OCI-LY1 (cell line): ENCODE measurements at regions not wholly inside any gene's neighbourhood (a gene's known extent, or its start where the extent isn't known, plus 50 kb on each side); places are given as distances from the start of the nearest gene placed in this dataset.

Source experiments
- H2AFZ ChIP-seq: fragments of 200-600 bp; sonication (generic), shearing (Covaris generic); 2 replicates; pipeline ENCODE4 v1.6.0; 2014; ENCODE audit warnings: antibody characterized with exemption, mild to moderate bottlenecking, low read length
- H3F3A ChIP-seq: fragments of 200-600 bp; sonication (generic), shearing (Covaris generic); 2 replicates; pipeline ENCODE4 v1.6.0; 2014; ENCODE audit warnings: mild to moderate bottlenecking, antibody characterized with exemption, low read length, moderate library complexity; ENCODE audit not compliant: insufficient read depth
- H3K27ac ChIP-seq: fragments of 200-600 bp; sonication (generic); 2 replicates; pipeline ENCODE4 v1.5.1; 2014; ENCODE audit warnings: low read length, mixed run types, mild to moderate bottlenecking, low read depth; ENCODE audit not compliant: poor library complexity, severe bottlenecking
- H3K27me3 ChIP-seq: fragments of 200-600 bp; sonication (generic); 2 replicates; pipeline ENCODE4 v1.6.0; 2014; ENCODE audit warnings: antibody characterized with exemption, mild to moderate bottlenecking, low read length, moderate library complexity; ENCODE audit not compliant: insufficient read depth
- H3K36me3 ChIP-seq: fragments of 200-600 bp; sonication (generic); 2 replicates; pipeline ENCODE4 v1.6.1; 2014; ENCODE audit warnings: mild to moderate bottlenecking, antibody characterized with exemption, low read length, moderate library complexity, mixed read lengths; ENCODE audit not compliant: insufficient read depth
- H3K4me1 ChIP-seq: fragments of 200-600 bp; sonication (generic); 2 replicates; pipeline ENCODE4 v1.5.1; 2014; ENCODE audit warnings: mild to moderate bottlenecking, low read length, moderate library complexity; ENCODE audit not compliant: insufficient read depth, severe bottlenecking
- H3K4me2 ChIP-seq: fragments of 200-600 bp; sonication (generic), shearing (Covaris generic); 2 replicates; pipeline ENCODE4 v1.6.1; 2014; ENCODE audit warnings: low read length
- H3K4me3 ChIP-seq: fragments of 200-600 bp; sonication (generic); 2 replicates; pipeline ENCODE4 v1.5.1; 2014; ENCODE audit warnings: low read length, low read depth, mild to moderate bottlenecking, mixed read lengths; ENCODE audit not compliant: poor library complexity, severe bottlenecking
- H3K79me2 ChIP-seq: fragments of 200-600 bp; shearing (Covaris generic); 2 replicates; pipeline ENCODE4 v1.6.1; 2016; ENCODE audit warnings: mixed run types, low read length, mixed read lengths; ENCODE audit not compliant: insufficient read depth
- H3K9ac ChIP-seq: fragments of 200-600 bp; sonication (generic), shearing (Covaris generic); 2 replicates; pipeline ENCODE4 v1.6.1; 2014; ENCODE audit warnings: mild to moderate bottlenecking, low read length, mixed read lengths
- H3K9me2 ChIP-seq: fragments of 200-600 bp; sonication (generic), shearing (Covaris generic); 2 replicates; pipeline ENCODE4 v1.6.1; 2014; ENCODE audit warnings: low read depth, mild to moderate bottlenecking, low read length, mixed read lengths
- H3K9me3 ChIP-seq: fragments of 200-600 bp; shearing (Covaris generic); 2 replicates; pipeline ENCODE4 v1.6.1; 2014; ENCODE audit warnings: low read length, mixed read lengths
- H4K20me1 ChIP-seq: fragments of 200-600 bp; sonication (generic), shearing (Covaris generic); 2 replicates; pipeline ENCODE4 v1.6.0; 2016; ENCODE audit warnings: mild to moderate bottlenecking, low read length; ENCODE audit not compliant: insufficient read depth
- EZH2 ChIP-seq: fragments of 200-600 bp; sonication (generic), shearing (Covaris generic); IDR thresholded peaks from 2 replicates; pipeline ENCODE4 v1.8.0; 2017; ENCODE audit warnings: borderline replicate concordance, mixed run types, mild to moderate bottlenecking, antibody characterized with exemption, low read length, moderate library complexity, mixed read lengths
- TF ChIP-seq, protein P1 (sequence below): fragments of 200-600 bp; sonication (generic), shearing (Covaris generic); IDR thresholded peaks from 2 replicates; pipeline ENCODE4 v1.5.1; 2017; ENCODE audit warnings: mild to moderate bottlenecking, antibody characterized with exemption, low read length, moderate library complexity, mixed read lengths

DNA sequence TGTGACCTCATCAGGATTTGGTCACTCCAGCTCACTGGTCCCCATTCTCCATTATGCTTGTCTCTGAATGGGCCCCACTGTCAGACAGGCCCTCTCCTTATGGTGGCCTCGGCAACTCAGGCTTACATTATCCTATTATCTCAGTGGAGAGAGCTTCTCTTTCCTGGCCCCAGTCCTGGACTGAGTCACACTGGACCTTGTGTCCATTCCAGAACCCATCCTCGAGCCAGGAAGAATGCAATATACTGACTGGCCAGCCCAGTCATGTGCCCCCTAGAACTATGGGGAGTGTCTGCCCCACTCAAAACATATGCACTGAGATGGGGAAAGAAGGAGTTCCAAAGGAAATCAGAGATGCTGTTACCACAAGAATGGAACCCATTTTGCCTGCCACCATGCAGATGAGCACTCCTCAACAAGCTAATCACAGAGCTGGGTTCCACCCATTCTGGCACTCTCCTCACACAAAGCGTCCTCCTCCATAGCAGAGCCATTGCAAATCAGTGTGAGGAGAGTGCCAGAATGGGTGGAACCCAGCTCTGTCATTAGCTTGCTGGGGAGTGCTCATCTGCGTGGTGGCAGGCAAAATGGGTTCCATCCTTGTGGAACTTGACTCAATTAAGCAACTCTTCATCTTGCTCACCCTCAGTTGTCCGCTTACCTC lies 71.9 kb downstream of the CHRNA1 start:
- H3K79me2 ChIP-seq = no peaks in the 10 kb centered on the region
- no peaks in the 10 kb centered on the region for H3K9me2 ChIP-seq
- H3K4me1 ChIP-seq = peaks cover 8% of the 10 kb centered on the region
- H3K9me3 ChIP-seq = no peaks in the 10 kb centered on the region
- no peak for TF ChIP-seq EZH2
- TF ChIP-seq, protein P1, sequence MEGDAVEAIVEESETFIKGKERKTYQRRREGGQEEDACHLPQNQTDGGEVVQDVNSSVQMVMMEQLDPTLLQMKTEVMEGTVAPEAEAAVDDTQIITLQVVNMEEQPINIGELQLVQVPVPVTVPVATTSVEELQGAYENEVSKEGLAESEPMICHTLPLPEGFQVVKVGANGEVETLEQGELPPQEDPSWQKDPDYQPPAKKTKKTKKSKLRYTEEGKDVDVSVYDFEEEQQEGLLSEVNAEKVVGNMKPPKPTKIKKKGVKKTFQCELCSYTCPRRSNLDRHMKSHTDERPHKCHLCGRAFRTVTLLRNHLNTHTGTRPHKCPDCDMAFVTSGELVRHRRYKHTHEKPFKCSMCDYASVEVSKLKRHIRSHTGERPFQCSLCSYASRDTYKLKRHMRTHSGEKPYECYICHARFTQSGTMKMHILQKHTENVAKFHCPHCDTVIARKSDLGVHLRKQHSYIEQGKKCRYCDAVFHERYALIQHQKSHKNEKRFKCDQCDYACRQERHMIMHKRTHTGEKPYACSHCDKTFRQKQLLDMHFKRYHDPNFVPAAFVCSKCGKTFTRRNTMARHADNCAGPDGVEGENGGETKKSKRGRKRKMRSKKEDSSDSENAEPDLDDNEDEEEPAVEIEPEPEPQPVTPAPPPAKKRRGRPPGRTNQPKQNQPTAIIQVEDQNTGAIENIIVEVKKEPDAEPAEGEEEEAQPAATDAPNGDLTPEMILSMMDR = no peak
- H4K20me1 ChIP-seq = no peaks in the 10 kb centered on the region
- H3K36me3 ChIP-seq = no peaks in the 10 kb centered on the region; the same call in 1 of the 2 replicates
- no peaks in the 10 kb centered on the region for H3F3A ChIP-seq
- H3K27ac ChIP-seq = no peak overlapping the region
- H3K4me2 ChIP-seq = no peak overlapping the region
- no peak overlapping the region for H2AFZ ChIP-seq
- no peak overlapping the region for H3K4me3 ChIP-seq
- H3K9ac ChIP-seq = no peak overlapping the region
- peaks cover 12% of the 10 kb centered on the region; the same call in 1 of the 2 replicates for H3K27me3 ChIP-seq

DNA sequence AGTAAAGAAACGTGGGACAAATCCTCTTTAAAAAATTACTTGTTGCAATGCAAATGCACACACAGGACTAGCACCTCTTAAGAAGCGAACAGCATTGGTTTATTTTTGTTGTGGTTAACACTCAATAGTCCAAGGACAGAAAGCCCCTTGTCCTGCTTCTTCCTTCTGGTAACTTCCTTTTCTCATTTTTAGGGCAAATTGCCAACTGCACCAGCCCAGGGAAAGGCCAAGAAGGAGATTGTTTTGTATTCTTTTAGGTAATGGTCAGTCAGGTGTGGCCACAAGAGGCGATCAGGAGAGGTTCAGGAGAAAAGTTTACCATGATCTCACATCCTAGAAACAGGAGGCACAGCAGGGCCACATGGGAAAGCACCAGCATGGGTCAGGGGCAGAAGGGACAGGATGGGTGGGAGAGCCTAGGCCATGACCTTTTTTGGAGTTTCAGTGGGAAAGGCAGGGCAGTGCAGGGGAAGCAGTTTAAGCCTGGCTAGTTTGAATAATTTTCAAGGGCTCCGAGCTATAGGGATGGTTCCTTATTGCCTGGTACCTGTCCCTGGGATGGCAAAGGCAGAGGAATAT lies 73.0 kb downstream of the CHRNA1 start:
- H3K4me1 ChIP-seq = peaks cover 8% of the 10 kb centered on the region
- H3K36me3 ChIP-seq = no peaks in the 10 kb centered on the region; the same call in 1 of the 2 replicates
- peaks cover 12% of the 10 kb centered on the region; the same call in 1 of the 2 replicates for H3K27me3 ChIP-seq
- H3K9me2 ChIP-seq = no peaks in the 10 kb centered on the region
- H3K4me3 ChIP-seq = no peak overlapping the region
- no peak overlapping the region for H3K4me2 ChIP-seq
- no peaks in the 10 kb centered on the region for H3F3A ChIP-seq
- H2AFZ ChIP-seq = no peak overlapping the region
- H3K79me2 ChIP-seq = no peaks in the 10 kb centered on the region
- H3K27ac ChIP-seq = no peak overlapping the region
- no peak for TF ChIP-seq EZH2
- TF ChIP-seq, protein P1 = no peak
- no peak overlapping the region for H3K9ac ChIP-seq
- no peaks in the 10 kb centered on the region for H3K9me3 ChIP-seq
- H4K20me1 ChIP-seq = no peaks in the 10 kb centered on the region

GRCh38 chr2:174690026-174690425 lies 74.2 kb downstream of the CHRNA1 start:
- Histone ChIP-seq H3K9ac (no peak overlapping the region), H3K27me3 (peaks cover 12% of the 10 kb centered on the region; the same call in 1 of the 2 replicates), H3K9me2 (no peaks in the 10 kb centered on the region), H3K4me3 (no peak overlapping the region), H3K4me2 (no peak overlapping the region), H3K4me1 (peaks cover 8% of the 10 kb centered on the region), H3K36me3 (no peaks in the 10 kb centered on the region; the same call in 1 of the 2 replicates), H4K20me1 (no peaks in the 10 kb centered on the region), H3F3A (no peaks in the 10 kb centered on the region), H3K27ac (no peak overlapping the region), H2AFZ (no peak overlapping the region), H3K79me2 (no peaks in the 10 kb centered on the region), H3K9me3 (no peaks in the 10 kb centered on the region)
- TF ChIP-seq, protein P1 = no peak
- no peak for TF ChIP-seq EZH2
